HL-60 (cell line): ENCODE measurements at regions not wholly inside any gene's neighbourhood (a gene's known extent, or its start where the extent isn't known, plus 50 kb on each side); places are given as distances from the start of the nearest gene placed in this dataset.

Experiments used
- DNase-seq, 2 experiments: peaks; one replicate each; pipeline ENCODE4 v3.0.0-alpha.2; 2010 to 2020; ENCODE audit warnings: low read depth in 1 of 2, low spot score in 1 of 2
- H3K27ac ChIP-seq: fragments of 250-450 bp; sonication (Bioruptor Pico); replicated peaks from 2 replicates; pipeline ENCODE4 v1.5.1; 2020; ENCODE audit warnings: mild to moderate bottlenecking, moderate library complexity
- H3K27me3 ChIP-seq: fragments of 250-450 bp; sonication (Bioruptor Pico); 2 replicates; pipeline ENCODE4 v1.5.1; 2021; ENCODE audit warnings: mild to moderate bottlenecking, moderate library complexity; ENCODE audit not compliant: insufficient read depth, poor library complexity, severe bottlenecking
- H3K4me3 ChIP-seq: replicated peaks from 2 replicates; pipeline ENCODE4 v1.5.1; 2011; ENCODE audit warnings: mild to moderate bottlenecking, control low read depth, low read length; ENCODE audit not compliant: insufficient read depth
- GABPA ChIP-seq: IDR thresholded peaks from 2 replicates; pipeline ENCODE4 v1.6.1; 2012; ENCODE audit warnings: low read depth
- POLR2AphosphoS5 ChIP-seq: IDR thresholded peaks from 2 replicates; pipeline ENCODE4 v1.6.1; 2012; ENCODE audit warnings: low read depth
- SPI1 ChIP-seq: IDR thresholded peaks from 2 replicates; pipeline ENCODE4 v1.6.1; 2012; ENCODE audit warnings: low read depth, mild to moderate bottlenecking, borderline replicate concordance
- TF ChIP-seq, protein P1 (sequence below): IDR thresholded peaks from 2 replicates; pipeline ENCODE4 v1.6.1; 2012; ENCODE audit warnings: low read depth; ENCODE audit not compliant: insufficient replicate concordance
- TF ChIP-seq, protein P2 (sequence below): IDR thresholded peaks from one replicate; pipeline ENCODE4 v1.5.1; 2011; ENCODE audit warnings: low read length, control low read depth, inconsistent platforms; ENCODE audit not compliant: insufficient read depth

DNA sequence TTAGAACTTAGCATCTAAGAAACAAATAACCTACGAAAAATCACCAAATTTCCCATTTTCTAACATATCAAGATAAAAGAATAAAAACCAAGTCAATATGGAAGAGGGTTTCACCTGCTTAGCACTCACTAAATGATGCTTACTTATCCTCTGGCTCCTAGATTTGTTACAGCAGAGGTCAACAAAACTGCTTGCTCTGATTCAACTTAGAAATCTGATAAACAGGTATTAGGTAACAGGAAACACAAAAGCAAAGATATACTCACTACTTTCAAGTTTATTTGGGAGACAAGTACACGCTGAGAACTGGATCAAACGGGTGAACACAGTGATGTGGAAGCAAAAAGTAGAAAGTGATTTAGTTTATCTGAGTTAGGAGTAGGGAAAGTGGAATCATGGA, 235.7 kb upstream of the TARS1 start:
- TF ChIP-seq, protein P1, sequence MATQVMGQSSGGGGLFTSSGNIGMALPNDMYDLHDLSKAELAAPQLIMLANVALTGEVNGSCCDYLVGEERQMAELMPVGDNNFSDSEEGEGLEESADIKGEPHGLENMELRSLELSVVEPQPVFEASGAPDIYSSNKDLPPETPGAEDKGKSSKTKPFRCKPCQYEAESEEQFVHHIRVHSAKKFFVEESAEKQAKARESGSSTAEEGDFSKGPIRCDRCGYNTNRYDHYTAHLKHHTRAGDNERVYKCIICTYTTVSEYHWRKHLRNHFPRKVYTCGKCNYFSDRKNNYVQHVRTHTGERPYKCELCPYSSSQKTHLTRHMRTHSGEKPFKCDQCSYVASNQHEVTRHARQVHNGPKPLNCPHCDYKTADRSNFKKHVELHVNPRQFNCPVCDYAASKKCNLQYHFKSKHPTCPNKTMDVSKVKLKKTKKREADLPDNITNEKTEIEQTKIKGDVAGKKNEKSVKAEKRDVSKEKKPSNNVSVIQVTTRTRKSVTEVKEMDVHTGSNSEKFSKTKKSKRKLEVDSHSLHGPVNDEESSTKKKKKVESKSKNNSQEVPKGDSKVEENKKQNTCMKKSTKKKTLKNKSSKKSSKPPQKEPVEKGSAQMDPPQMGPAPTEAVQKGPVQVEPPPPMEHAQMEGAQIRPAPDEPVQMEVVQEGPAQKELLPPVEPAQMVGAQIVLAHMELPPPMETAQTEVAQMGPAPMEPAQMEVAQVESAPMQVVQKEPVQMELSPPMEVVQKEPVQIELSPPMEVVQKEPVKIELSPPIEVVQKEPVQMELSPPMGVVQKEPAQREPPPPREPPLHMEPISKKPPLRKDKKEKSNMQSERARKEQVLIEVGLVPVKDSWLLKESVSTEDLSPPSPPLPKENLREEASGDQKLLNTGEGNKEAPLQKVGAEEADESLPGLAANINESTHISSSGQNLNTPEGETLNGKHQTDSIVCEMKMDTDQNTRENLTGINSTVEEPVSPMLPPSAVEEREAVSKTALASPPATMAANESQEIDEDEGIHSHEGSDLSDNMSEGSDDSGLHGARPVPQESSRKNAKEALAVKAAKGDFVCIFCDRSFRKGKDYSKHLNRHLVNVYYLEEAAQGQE = no peak
- TF ChIP-seq POLR2AphosphoS5 (no peak), GABPA (no peak), SPI1 (no peak)
- TF ChIP-seq, protein P2, sequence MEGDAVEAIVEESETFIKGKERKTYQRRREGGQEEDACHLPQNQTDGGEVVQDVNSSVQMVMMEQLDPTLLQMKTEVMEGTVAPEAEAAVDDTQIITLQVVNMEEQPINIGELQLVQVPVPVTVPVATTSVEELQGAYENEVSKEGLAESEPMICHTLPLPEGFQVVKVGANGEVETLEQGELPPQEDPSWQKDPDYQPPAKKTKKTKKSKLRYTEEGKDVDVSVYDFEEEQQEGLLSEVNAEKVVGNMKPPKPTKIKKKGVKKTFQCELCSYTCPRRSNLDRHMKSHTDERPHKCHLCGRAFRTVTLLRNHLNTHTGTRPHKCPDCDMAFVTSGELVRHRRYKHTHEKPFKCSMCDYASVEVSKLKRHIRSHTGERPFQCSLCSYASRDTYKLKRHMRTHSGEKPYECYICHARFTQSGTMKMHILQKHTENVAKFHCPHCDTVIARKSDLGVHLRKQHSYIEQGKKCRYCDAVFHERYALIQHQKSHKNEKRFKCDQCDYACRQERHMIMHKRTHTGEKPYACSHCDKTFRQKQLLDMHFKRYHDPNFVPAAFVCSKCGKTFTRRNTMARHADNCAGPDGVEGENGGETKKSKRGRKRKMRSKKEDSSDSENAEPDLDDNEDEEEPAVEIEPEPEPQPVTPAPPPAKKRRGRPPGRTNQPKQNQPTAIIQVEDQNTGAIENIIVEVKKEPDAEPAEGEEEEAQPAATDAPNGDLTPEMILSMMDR = no peak
- no peaks in the 10 kb centered on the region for H3K27me3 ChIP-seq
- no peak overlapping the region for H3K27ac ChIP-seq
- H3K4me3 ChIP-seq = no peak overlapping the region
- no peak for DNase-seq

DNA sequence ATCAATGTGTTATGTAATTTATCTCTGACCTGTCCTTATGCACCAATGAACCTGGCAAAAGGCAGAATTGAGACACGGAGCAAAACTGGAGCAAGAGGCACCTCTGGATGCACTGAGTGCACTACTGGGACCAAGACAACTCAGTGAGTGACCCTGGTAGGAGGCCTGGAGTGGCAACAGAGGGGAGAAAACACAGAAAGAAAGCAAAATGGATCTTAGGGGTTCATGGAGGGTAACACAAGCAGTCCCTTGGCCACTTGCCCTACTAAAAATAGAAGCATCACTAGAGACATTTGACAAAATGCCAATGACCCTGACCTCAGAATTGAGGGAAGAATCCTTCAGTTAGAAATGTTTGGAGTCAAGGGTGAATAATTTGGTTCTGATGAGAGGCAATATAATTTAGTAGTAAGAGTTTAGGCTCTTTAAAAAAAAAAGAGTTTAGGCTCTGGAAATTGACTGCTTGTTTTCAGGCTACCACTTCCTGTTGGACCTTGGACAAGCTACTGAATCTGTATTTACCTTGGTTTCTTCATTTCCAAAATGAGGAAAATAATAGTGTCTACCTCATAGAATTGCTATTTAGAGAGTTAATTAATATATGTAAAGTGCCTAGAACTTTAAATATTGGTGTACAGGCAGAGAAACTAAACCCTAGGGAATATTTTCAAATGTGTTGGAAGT, 234.9 kb upstream of the TARS1 start:
- no peak for DNase-seq
- no peak overlapping the region for H3K27ac ChIP-seq
- no peaks in the 10 kb centered on the region for H3K27me3 ChIP-seq
- H3K4me3 ChIP-seq = no peak overlapping the region
- TF ChIP-seq SPI1 (no peak), GABPA (no peak), POLR2AphosphoS5 (no peak)
- TF ChIP-seq, protein P1 = no peak
- TF ChIP-seq, protein P2 = no peak

DNA sequence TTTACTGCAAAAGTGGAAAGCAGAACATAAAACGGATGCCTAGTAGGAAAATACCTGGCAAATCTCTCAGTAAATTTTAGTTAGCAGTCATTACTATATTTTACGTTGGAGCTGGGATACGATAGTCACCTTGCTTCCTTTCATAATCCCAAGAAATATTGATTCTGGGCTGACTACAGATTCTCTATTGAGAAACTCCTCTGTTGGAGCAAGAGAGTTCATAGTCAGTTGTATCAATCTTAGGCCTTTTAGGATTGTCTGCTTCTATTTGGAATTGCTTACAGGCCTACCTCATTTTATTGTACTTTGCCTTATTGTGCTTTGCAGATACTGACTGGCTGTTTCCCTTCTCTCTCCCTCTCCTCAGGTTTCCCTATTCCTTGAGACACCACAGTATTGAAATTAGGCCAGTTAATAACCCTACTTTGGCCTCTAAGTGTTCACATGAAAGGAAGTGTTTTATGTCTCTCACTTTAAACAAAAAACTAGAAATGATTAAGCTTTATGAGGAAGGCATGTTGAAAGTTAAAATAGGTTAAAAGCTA, 233.7 kb upstream of the TARS1 start:
- H3K4me3 ChIP-seq = no peak overlapping the region
- DNase-seq = no peak
- no peak for TF ChIP-seq GABPA
- TF ChIP-seq SPI1 = no peak
- TF ChIP-seq, protein P1 = no peak
- TF ChIP-seq POLR2AphosphoS5 = no peak
- no peaks in the 10 kb centered on the region for H3K27me3 ChIP-seq
- H3K27ac ChIP-seq = no peak overlapping the region
